ENCODE measurements at regions not wholly inside any gene's neighbourhood (a gene's known extent, or its start where the extent isn't known, plus 50 kb on each side); places are given as distances from the start of the nearest gene placed in this dataset.

- no peaks in the 10 kb centered on the region for H3K36me3 ChIP-seq (replicated peaks; ENCODE audit: insufficient read depth, low read length)
- H3K4me1 ChIP-seq (ENCODE audit: low read length), result peaks cover 13% of the 10 kb centered on the region
- no peaks in the 10 kb centered on the region for H3K27me3 ChIP-seq (replicated peaks; ENCODE audit: insufficient read depth, low read length)
- no peak overlapping the region for H2AFZ ChIP-seq (ENCODE audit: low read length)
- DNase-seq, result no peak
- TF ChIP-seq CTCF (IDR thresholded peaks at IDR 0.05; ENCODE audit: low read length) (no peak), EZH2 (optimal IDR thresholded peaks at IDR 0.05; ENCODE audit: low read depth, low read length) (no peak), EZH2phosphoT487 (IDR thresholded peaks at IDR 0.05; ENCODE audit: low read length) (no peak)
- no peaks in the 10 kb centered on the region for H3K79me2 ChIP-seq (ENCODE audit: low read length)
- no peak overlapping the region for H3K4me3 ChIP-seq (ENCODE audit: low read length)
- no peaks in the 10 kb centered on the region for H3K9me3 ChIP-seq (replicated peaks; ENCODE audit: insufficient read depth, low read length)
- H3F3A ChIP-seq (ENCODE audit: insufficient read depth, low read length), result no peaks in the 10 kb centered on the region
- H3K9me2 ChIP-seq (replicated peaks; ENCODE audit: insufficient read depth, low read length), result no peaks in the 10 kb centered on the region
- no peak overlapping the region for H3K9ac ChIP-seq (ENCODE audit: low read length)
- H3K27ac ChIP-seq (ENCODE audit: low read length), result no peak overlapping the region
- H3K4me2 ChIP-seq (ENCODE audit: low read depth, low read length), result no peak overlapping the region
- no peaks in the 10 kb centered on the region for H4K20me1 ChIP-seq (ENCODE audit: insufficient read depth, low read length)
Measured at GRCh38 chr1:81144240-81144825, 656.4 kb upstream of the ADGRL2 start.

- no peak overlapping the region for H3K4me3 ChIP-seq (ENCODE audit: low read length)
- H3K27ac ChIP-seq (ENCODE audit: low read length), result no peak overlapping the region
- H3K9me2 ChIP-seq (replicated peaks; ENCODE audit: insufficient read depth, low read length), result no peaks in the 10 kb centered on the region
- no peaks in the 10 kb centered on the region for H3F3A ChIP-seq (ENCODE audit: insufficient read depth, low read length)
- H3K27me3 ChIP-seq (replicated peaks; ENCODE audit: insufficient read depth, low read length), result no peaks in the 10 kb centered on the region
- H3K4me2 ChIP-seq (ENCODE audit: low read depth, low read length), result no peak overlapping the region
- no peak overlapping the region for H3K9ac ChIP-seq (ENCODE audit: low read length)
- no peak overlapping the region for H2AFZ ChIP-seq (ENCODE audit: low read length)
- H3K79me2 ChIP-seq (ENCODE audit: low read length), result no peaks in the 10 kb centered on the region
- TF ChIP-seq EZH2 (optimal IDR thresholded peaks at IDR 0.05; ENCODE audit: low read depth, low read length) (no peak), EZH2phosphoT487 (IDR thresholded peaks at IDR 0.05; ENCODE audit: low read length) (no peak), CTCF (IDR thresholded peaks at IDR 0.05; ENCODE audit: low read length) (no peak)
- no peaks in the 10 kb centered on the region for H3K9me3 ChIP-seq (replicated peaks; ENCODE audit: insufficient read depth, low read length)
- DNase-seq, result no peak
- H4K20me1 ChIP-seq (ENCODE audit: insufficient read depth, low read length), result no peaks in the 10 kb centered on the region
- H3K36me3 ChIP-seq (replicated peaks; ENCODE audit: insufficient read depth, low read length), result no peaks in the 10 kb centered on the region
- peaks cover 19% of the 10 kb centered on the region for H3K4me1 ChIP-seq (ENCODE audit: low read length)
Measured at GRCh38 chr1:81142099-81142826, 658.5 kb upstream of the ADGRL2 start.

GRCh38 chr1:81135524-81135923, 665.2 kb upstream of the ADGRL2 start:
- Histone ChIP-seq H2AFZ (ENCODE audit: low read length) (no peak overlapping the region), H3K4me2 (ENCODE audit: low read depth, low read length) (no peak overlapping the region)

More at GRCh38 chr1:81135524-81135923, 665.2 kb upstream of the ADGRL2 start:
- Histone ChIP-seq H3K36me3 (replicated peaks; ENCODE audit: insufficient read depth, low read length) (no peaks in the 10 kb centered on the region), H3F3A (ENCODE audit: insufficient read depth, low read length) (no peaks in the 10 kb centered on the region), H3K79me2 (ENCODE audit: low read length) (no peaks in the 10 kb centered on the region), H3K4me3 (ENCODE audit: low read length) (no peak overlapping the region), H3K9me2 (replicated peaks; ENCODE audit: insufficient read depth, low read length) (no peaks in the 10 kb centered on the region), H3K27ac (ENCODE audit: low read length) (no peak overlapping the region), H3K9me3 (replicated peaks; ENCODE audit: insufficient read depth, low read length) (no peaks in the 10 kb centered on the region), H3K9ac (ENCODE audit: low read length) (no peak overlapping the region), H4K20me1 (ENCODE audit: insufficient read depth, low read length) (no peaks in the 10 kb centered on the region), H3K4me1 (ENCODE audit: low read length) (peaks cover 18% of the 10 kb centered on the region), H3K27me3 (replicated peaks; ENCODE audit: insufficient read depth, low read length) (no peaks in the 10 kb centered on the region)
- no peak for TF ChIP-seq EZH2 (optimal IDR thresholded peaks at IDR 0.05; ENCODE audit: low read depth, low read length)
- TF ChIP-seq EZH2phosphoT487 (IDR thresholded peaks at IDR 0.05; ENCODE audit: low read length), result no peak
- TF ChIP-seq CTCF (IDR thresholded peaks at IDR 0.05; ENCODE audit: low read length), result no peak
- DNase-seq, result no peak

Data from MM.1S (cell line).